H9 (cell line): ENCODE measurements at regions not wholly inside any gene's neighbourhood (a gene's known extent, or its start where the extent isn't known, plus 50 kb on each side); places are given as distances from the start of the nearest gene placed in this dataset.

Source experiments
- DNase-seq: peaks from one replicate; pipeline ENCODE4 v3.0.0-alpha.2; 2017
- H2AFZ ChIP-seq: one replicate; pipeline ENCODE4 v1.6.1; 2013; ENCODE audit warnings: mild to moderate bottlenecking, low read length, control low read depth, moderate library complexity
- H2AK5ac ChIP-seq: 2 replicates; pipeline ENCODE4 v1.6.1; 2013; ENCODE audit warnings: low read length, control low read depth, mixed read lengths; ENCODE audit not compliant: insufficient read length
- H2BK120ac ChIP-seq: one replicate; pipeline ENCODE4 v1.6.1; 2013; ENCODE audit warnings: low read depth, mild to moderate bottlenecking, low read length, control low read depth, inconsistent platforms; ENCODE audit not compliant: poor library complexity, severe bottlenecking
- H2BK12ac ChIP-seq: 2 replicates; pipeline ENCODE4 v1.6.1; 2013; ENCODE audit warnings: low read length, control low read depth, mixed read lengths, low read depth; ENCODE audit not compliant: insufficient read length
- H2BK15ac ChIP-seq: 2 replicates; pipeline ENCODE4 v1.6.1; 2013; ENCODE audit warnings: low read depth, low read length, control low read depth
- H2BK20ac ChIP-seq: one replicate; pipeline ENCODE4 v1.6.1; 2013; ENCODE audit warnings: low read depth, mild to moderate bottlenecking, low read length, control low read depth, inconsistent platforms; ENCODE audit not compliant: poor library complexity, severe bottlenecking
- H2BK5ac ChIP-seq: 2 replicates; pipeline ENCODE4 v1.6.1; 2013; ENCODE audit warnings: low read length, control low read depth, mixed read lengths; ENCODE audit not compliant: insufficient read length
- H3K14ac ChIP-seq: 2 replicates; pipeline ENCODE4 v1.6.1; 2013; ENCODE audit warnings: low read length, control low read depth; ENCODE audit not compliant: insufficient read depth
- H3K18ac ChIP-seq: 2 replicates; pipeline ENCODE4 v1.6.1; 2013; ENCODE audit warnings: low read depth, mild to moderate bottlenecking, mixed read lengths, low read length, control low read depth; ENCODE audit not compliant: insufficient read length
- H3K23ac ChIP-seq: 2 replicates; pipeline ENCODE4 v1.6.1; 2013; ENCODE audit warnings: low read length, control low read depth, mixed read lengths, low read depth; ENCODE audit not compliant: insufficient read length
- H3K23me2 ChIP-seq: 2 replicates; pipeline ENCODE4 v1.6.1; 2013; ENCODE audit warnings: low read depth, mild to moderate bottlenecking, mixed read lengths, low read length, control low read depth; ENCODE audit not compliant: insufficient read length, poor library complexity, severe bottlenecking
- H3K27ac ChIP-seq: 2 replicates; pipeline ENCODE4 v1.5.1; 2013; ENCODE audit warnings: low read length, control low read depth, mixed read lengths, low read depth; ENCODE audit not compliant: insufficient read length
- H3K27me3 ChIP-seq: 2 replicates; pipeline ENCODE4 v1.6.1; 2013; ENCODE audit warnings: low read length, control low read depth, inconsistent platforms; ENCODE audit not compliant: insufficient read depth
- H3K4ac ChIP-seq: 2 replicates; pipeline ENCODE4 v1.6.1; 2013; ENCODE audit warnings: low read depth, mild to moderate bottlenecking, control low read depth, inconsistent platforms, low read length, moderate library complexity
- H3K4me1 ChIP-seq: 2 replicates; pipeline ENCODE4 v1.6.1; 2013; ENCODE audit warnings: low read length, control low read depth, inconsistent platforms; ENCODE audit not compliant: insufficient read depth
- H3K4me2 ChIP-seq: 2 replicates; pipeline ENCODE4 v1.6.1; 2013; ENCODE audit warnings: low read length, control low read depth, mixed read lengths; ENCODE audit not compliant: insufficient read length, insufficient read depth
- H3K56ac ChIP-seq: 2 replicates; pipeline ENCODE4 v1.6.1; 2013; ENCODE audit warnings: low read depth, mild to moderate bottlenecking, mixed read lengths, low read length, control low read depth; ENCODE audit not compliant: insufficient read length
- H3K79me1 ChIP-seq: 2 replicates; pipeline ENCODE4 v1.6.1; 2013; ENCODE audit warnings: low read depth, mild to moderate bottlenecking, moderate library complexity, low read length, control low read depth, inconsistent platforms; ENCODE audit not compliant: insufficient read depth, poor library complexity, severe bottlenecking
- H3K79me2 ChIP-seq: 2 replicates; pipeline ENCODE4 v1.6.1; 2013; ENCODE audit warnings: low read length, control low read depth, inconsistent platforms; ENCODE audit not compliant: insufficient read depth
- H3K9ac ChIP-seq: 2 replicates; pipeline ENCODE4 v1.6.1; 2013; ENCODE audit warnings: low read length, control low read depth, mixed read lengths; ENCODE audit not compliant: insufficient read length; ENCODE audit errors: extremely low read depth
- H3K9me3 ChIP-seq: one replicate; pipeline ENCODE4 v1.6.1; 2013; ENCODE audit warnings: low read depth, low read length, inconsistent platforms; ENCODE audit not compliant: control insufficient read depth
- H3T11ph ChIP-seq: one replicate; pipeline ENCODE4 v1.6.1; 2013; ENCODE audit warnings: mild to moderate bottlenecking, low read length, control low read depth, inconsistent platforms
- H4K20me1 ChIP-seq: one replicate; pipeline ENCODE4 v1.6.1; 2013; ENCODE audit not compliant: control insufficient read depth, insufficient read length, insufficient read depth
- H4K5ac ChIP-seq: 2 replicates; pipeline ENCODE4 v1.6.1; 2013; ENCODE audit warnings: low read depth, mild to moderate bottlenecking, mixed read lengths, low read length, control low read depth; ENCODE audit not compliant: insufficient read length
- H4K8ac ChIP-seq: replicated peaks from 2 replicates; pipeline ENCODE4 v1.6.1; 2013; ENCODE audit warnings: low read length, control low read depth, mixed read lengths, low read depth; ENCODE audit not compliant: insufficient read length
- H4K91ac ChIP-seq: 2 replicates; pipeline ENCODE4 v1.6.1; 2013; ENCODE audit warnings: low read depth, mild to moderate bottlenecking, moderate library complexity, mixed read lengths, low read length, control low read depth; ENCODE audit not compliant: insufficient read length
- H3K27ac Mint-ChIP-seq, 3 experiments: 2 replicates in 2 of 3; 3 replicates in 1 of 3; pipeline ENCODE4 v1.8.0; 2020 to 2021; ENCODE audit warnings: mixed read lengths in 3 of 3, mild to moderate bottlenecking in 1 of 3, moderate library complexity in 1 of 3
- H3K27me3 Mint-ChIP-seq: 2 replicates; pipeline ENCODE4 v1.8.0; 2021; ENCODE audit warnings: low read depth, mild to moderate bottlenecking, moderate library complexity, mixed read lengths
- H3K36me3 Mint-ChIP-seq, 3 experiments: 2 replicates in 2 of 3; 3 replicates in 1 of 3; pipeline ENCODE4 v1.8.0; 2020 to 2021; ENCODE audit warnings: low read depth in 3 of 3, mixed read lengths in 3 of 3; ENCODE audit not compliant: insufficient read depth in 1 of 3
- H3K4me1 Mint-ChIP-seq, 2 experiments: 2 replicates each; pipeline ENCODE4 v1.8.0; 2020; ENCODE audit warnings: mixed read lengths in 2 of 2
- H3K4me3 Mint-ChIP-seq, 2 experiments: 2 replicates in 1 of 2; 3 replicates in 1 of 2; pipeline ENCODE4 v1.8.0; 2020 to 2021; ENCODE audit warnings: mild to moderate bottlenecking in 2 of 2, mixed read lengths in 2 of 2, moderate library complexity in 1 of 2
- H3K9me3 Mint-ChIP-seq, 2 experiments: 2 replicates in 1 of 2; 3 replicates in 1 of 2; pipeline ENCODE4 v1.8.0; 2020; ENCODE audit warnings: mild to moderate bottlenecking in 2 of 2, mixed read lengths in 2 of 2, moderate library complexity in 1 of 2
- WGBS: extraction: QIAGEN DNeasy Blood & Tissue Kit; methylation state at CpG from one replicate; pipeline ENCODE4 v1.1.7; 2013; ENCODE audit warnings: missing lambda C conversion rate, low lambda C conversion rate, mixed read lengths; ENCODE audit not compliant: insufficient read length; ENCODE audit errors: extremely low coverage; 5-methylcytosine and 5-hydroxymethylcytosine counted together
- TF ChIP-seq, protein P1 (sequence below): fragments of 200-600 bp; sonication (generic); conservative IDR thresholded peaks from 3 replicates; pipeline ENCODE4 v1.8.0; 2021; ENCODE audit warnings: antibody characterized with exemption, mild to moderate bottlenecking

DNA sequence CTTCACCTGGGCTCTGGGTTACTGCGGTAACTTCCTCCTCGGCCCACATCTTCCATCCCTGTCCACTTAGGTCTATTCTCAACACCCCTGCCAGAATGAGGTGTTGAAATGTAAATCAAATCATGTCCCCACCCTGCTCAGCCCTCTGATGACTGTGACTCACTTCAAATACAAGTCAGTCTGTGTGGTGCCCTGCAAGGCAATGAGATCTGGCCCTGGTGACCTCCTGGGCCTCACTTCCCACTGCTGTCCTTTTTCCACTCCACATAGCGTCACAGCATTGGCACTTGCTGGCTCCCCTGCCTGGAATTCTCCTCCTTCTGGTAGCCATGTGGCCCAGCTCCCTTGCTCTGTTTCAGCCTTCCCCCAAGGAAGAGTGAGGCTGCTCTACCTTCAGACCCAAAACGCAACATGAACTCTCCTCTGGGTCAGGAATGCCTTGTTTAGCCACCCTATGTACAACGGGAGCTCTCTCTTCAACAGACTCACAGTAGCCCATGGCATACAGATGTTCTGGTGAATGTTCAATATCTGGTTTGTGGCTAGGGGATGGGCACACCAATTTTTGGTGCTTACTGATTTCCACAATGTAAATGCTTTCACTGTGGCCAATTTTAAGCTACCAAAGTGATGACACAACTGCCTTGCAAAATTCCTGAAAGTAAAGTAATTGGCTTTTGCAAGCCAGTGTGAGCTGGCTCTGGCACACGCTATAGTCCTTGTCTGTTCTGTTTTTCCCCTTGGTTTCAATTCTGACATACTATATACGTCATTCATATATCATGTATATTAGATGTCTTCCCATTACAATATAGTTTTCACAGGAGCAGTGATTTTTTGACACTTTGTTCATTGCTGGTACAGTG is 550.3 kb upstream of the HS6ST1 start:
- H3K27me3 Mint-ChIP-seq, result no peaks in the 10 kb centered on the region
- no peak overlapping the region for H3K14ac ChIP-seq
- H3K79me2 ChIP-seq, result no peaks in the 10 kb centered on the region
- H3K9me3 Mint-ChIP-seq, result no peaks in the 10 kb centered on the region
- no peak overlapping the region for H3T11ph ChIP-seq
- no peak overlapping the region for H3K4ac ChIP-seq
- no peak overlapping the region for H2BK12ac ChIP-seq
- no peaks in the 10 kb centered on the region for H3K27me3 ChIP-seq
- no peak overlapping the region for H3K9ac ChIP-seq
- no peak overlapping the region for H2AFZ ChIP-seq
- TF ChIP-seq, protein P1, sequence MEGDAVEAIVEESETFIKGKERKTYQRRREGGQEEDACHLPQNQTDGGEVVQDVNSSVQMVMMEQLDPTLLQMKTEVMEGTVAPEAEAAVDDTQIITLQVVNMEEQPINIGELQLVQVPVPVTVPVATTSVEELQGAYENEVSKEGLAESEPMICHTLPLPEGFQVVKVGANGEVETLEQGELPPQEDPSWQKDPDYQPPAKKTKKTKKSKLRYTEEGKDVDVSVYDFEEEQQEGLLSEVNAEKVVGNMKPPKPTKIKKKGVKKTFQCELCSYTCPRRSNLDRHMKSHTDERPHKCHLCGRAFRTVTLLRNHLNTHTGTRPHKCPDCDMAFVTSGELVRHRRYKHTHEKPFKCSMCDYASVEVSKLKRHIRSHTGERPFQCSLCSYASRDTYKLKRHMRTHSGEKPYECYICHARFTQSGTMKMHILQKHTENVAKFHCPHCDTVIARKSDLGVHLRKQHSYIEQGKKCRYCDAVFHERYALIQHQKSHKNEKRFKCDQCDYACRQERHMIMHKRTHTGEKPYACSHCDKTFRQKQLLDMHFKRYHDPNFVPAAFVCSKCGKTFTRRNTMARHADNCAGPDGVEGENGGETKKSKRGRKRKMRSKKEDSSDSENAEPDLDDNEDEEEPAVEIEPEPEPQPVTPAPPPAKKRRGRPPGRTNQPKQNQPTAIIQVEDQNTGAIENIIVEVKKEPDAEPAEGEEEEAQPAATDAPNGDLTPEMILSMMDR, result no peak
- H3K4me2 ChIP-seq, result no peak overlapping the region
- no peak overlapping the region for H2BK20ac ChIP-seq
- no peaks in the 10 kb centered on the region for H3K79me1 ChIP-seq
- no peak overlapping the region for H3K27ac Mint-ChIP-seq
- H3K36me3 Mint-ChIP-seq, result no peaks in the 10 kb centered on the region
- no peak overlapping the region for H3K23ac ChIP-seq
- no peaks in the 10 kb centered on the region for H3K4me1 ChIP-seq
- WGBS, result no CpG with 5 or more reads among the region's 7 CpGs
- H3K23me2 ChIP-seq, result no peaks in the 10 kb centered on the region
- H4K8ac ChIP-seq, result peak overlapping the region; percentile 82
- H3K56ac ChIP-seq, result no peak overlapping the region
- no peak overlapping the region for H3K27ac ChIP-seq
- peaks cover 5 to 6% of the 10 kb centered on the region in 2 experiments for H3K4me1 Mint-ChIP-seq
- no peak overlapping the region for H4K5ac ChIP-seq
- DNase-seq, result no peak
- no peak overlapping the region for H2BK15ac ChIP-seq
- no peak overlapping the region for H2BK5ac ChIP-seq
- H3K18ac ChIP-seq, result no peak overlapping the region
- no peaks in the 10 kb centered on the region for H3K9me3 ChIP-seq
- no peak overlapping the region for H2BK120ac ChIP-seq
- no peak overlapping the region for H4K91ac ChIP-seq
- no peak overlapping the region for H3K4me3 Mint-ChIP-seq
- H2AK5ac ChIP-seq, result no peak overlapping the region
- H4K20me1 ChIP-seq, result no peaks in the 10 kb centered on the region
